H9 (cell line): ENCODE measurements at regions not wholly inside any gene's neighbourhood (a gene's known extent, or its start where the extent isn't known, plus 50 kb on each side); places are given as distances from the start of the nearest gene placed in this dataset.

ENCODE experiments used
- DNase-seq: peaks from one replicate; pipeline ENCODE4 v3.0.0-alpha.2; 2017
- H2AFZ ChIP-seq: one replicate; pipeline ENCODE4 v1.6.1; 2013; ENCODE audit warnings: mild to moderate bottlenecking, low read length, control low read depth, moderate library complexity
- H2AK5ac ChIP-seq: 2 replicates; pipeline ENCODE4 v1.6.1; 2013; ENCODE audit warnings: low read length, control low read depth, mixed read lengths; ENCODE audit not compliant: insufficient read length
- H2BK120ac ChIP-seq: one replicate; pipeline ENCODE4 v1.6.1; 2013; ENCODE audit warnings: low read depth, mild to moderate bottlenecking, low read length, control low read depth, inconsistent platforms; ENCODE audit not compliant: poor library complexity, severe bottlenecking
- H2BK12ac ChIP-seq: 2 replicates; pipeline ENCODE4 v1.6.1; 2013; ENCODE audit warnings: low read length, control low read depth, mixed read lengths, low read depth; ENCODE audit not compliant: insufficient read length
- H2BK15ac ChIP-seq: 2 replicates; pipeline ENCODE4 v1.6.1; 2013; ENCODE audit warnings: low read depth, low read length, control low read depth
- H2BK20ac ChIP-seq: one replicate; pipeline ENCODE4 v1.6.1; 2013; ENCODE audit warnings: low read depth, mild to moderate bottlenecking, low read length, control low read depth, inconsistent platforms; ENCODE audit not compliant: poor library complexity, severe bottlenecking
- H2BK5ac ChIP-seq: 2 replicates; pipeline ENCODE4 v1.6.1; 2013; ENCODE audit warnings: low read length, control low read depth, mixed read lengths; ENCODE audit not compliant: insufficient read length
- H3K14ac ChIP-seq: 2 replicates; pipeline ENCODE4 v1.6.1; 2013; ENCODE audit warnings: low read length, control low read depth; ENCODE audit not compliant: insufficient read depth
- H3K18ac ChIP-seq: 2 replicates; pipeline ENCODE4 v1.6.1; 2013; ENCODE audit warnings: low read depth, mild to moderate bottlenecking, mixed read lengths, low read length, control low read depth; ENCODE audit not compliant: insufficient read length
- H3K23ac ChIP-seq: 2 replicates; pipeline ENCODE4 v1.6.1; 2013; ENCODE audit warnings: low read length, control low read depth, mixed read lengths, low read depth; ENCODE audit not compliant: insufficient read length
- H3K23me2 ChIP-seq: 2 replicates; pipeline ENCODE4 v1.6.1; 2013; ENCODE audit warnings: low read depth, mild to moderate bottlenecking, mixed read lengths, low read length, control low read depth; ENCODE audit not compliant: insufficient read length, poor library complexity, severe bottlenecking
- H3K27ac ChIP-seq: 2 replicates; pipeline ENCODE4 v1.5.1; 2013; ENCODE audit warnings: low read length, control low read depth, mixed read lengths, low read depth; ENCODE audit not compliant: insufficient read length
- H3K27me3 ChIP-seq: 2 replicates; pipeline ENCODE4 v1.6.1; 2013; ENCODE audit warnings: low read length, control low read depth, inconsistent platforms; ENCODE audit not compliant: insufficient read depth
- H3K4ac ChIP-seq: 2 replicates; pipeline ENCODE4 v1.6.1; 2013; ENCODE audit warnings: low read depth, mild to moderate bottlenecking, control low read depth, inconsistent platforms, low read length, moderate library complexity
- H3K4me1 ChIP-seq: 2 replicates; pipeline ENCODE4 v1.6.1; 2013; ENCODE audit warnings: low read length, control low read depth, inconsistent platforms; ENCODE audit not compliant: insufficient read depth
- H3K4me2 ChIP-seq: 2 replicates; pipeline ENCODE4 v1.6.1; 2013; ENCODE audit warnings: low read length, control low read depth, mixed read lengths; ENCODE audit not compliant: insufficient read length, insufficient read depth
- H3K56ac ChIP-seq: 2 replicates; pipeline ENCODE4 v1.6.1; 2013; ENCODE audit warnings: low read depth, mild to moderate bottlenecking, mixed read lengths, low read length, control low read depth; ENCODE audit not compliant: insufficient read length
- H3K79me1 ChIP-seq: 2 replicates; pipeline ENCODE4 v1.6.1; 2013; ENCODE audit warnings: low read depth, mild to moderate bottlenecking, moderate library complexity, low read length, control low read depth, inconsistent platforms; ENCODE audit not compliant: insufficient read depth, poor library complexity, severe bottlenecking
- H3K79me2 ChIP-seq: 2 replicates; pipeline ENCODE4 v1.6.1; 2013; ENCODE audit warnings: low read length, control low read depth, inconsistent platforms; ENCODE audit not compliant: insufficient read depth
- H3K9ac ChIP-seq: 2 replicates; pipeline ENCODE4 v1.6.1; 2013; ENCODE audit warnings: low read length, control low read depth, mixed read lengths; ENCODE audit not compliant: insufficient read length; ENCODE audit errors: extremely low read depth
- H3K9me3 ChIP-seq: one replicate; pipeline ENCODE4 v1.6.1; 2013; ENCODE audit warnings: low read depth, low read length, inconsistent platforms; ENCODE audit not compliant: control insufficient read depth
- H3T11ph ChIP-seq: one replicate; pipeline ENCODE4 v1.6.1; 2013; ENCODE audit warnings: mild to moderate bottlenecking, low read length, control low read depth, inconsistent platforms
- H4K20me1 ChIP-seq: one replicate; pipeline ENCODE4 v1.6.1; 2013; ENCODE audit not compliant: control insufficient read depth, insufficient read length, insufficient read depth
- H4K5ac ChIP-seq: 2 replicates; pipeline ENCODE4 v1.6.1; 2013; ENCODE audit warnings: low read depth, mild to moderate bottlenecking, mixed read lengths, low read length, control low read depth; ENCODE audit not compliant: insufficient read length
- H4K8ac ChIP-seq: replicated peaks from 2 replicates; pipeline ENCODE4 v1.6.1; 2013; ENCODE audit warnings: low read length, control low read depth, mixed read lengths, low read depth; ENCODE audit not compliant: insufficient read length
- H4K91ac ChIP-seq: 2 replicates; pipeline ENCODE4 v1.6.1; 2013; ENCODE audit warnings: low read depth, mild to moderate bottlenecking, moderate library complexity, mixed read lengths, low read length, control low read depth; ENCODE audit not compliant: insufficient read length
- H3K27ac Mint-ChIP-seq, 3 experiments: 2 replicates in 2 of 3; 3 replicates in 1 of 3; pipeline ENCODE4 v1.8.0; 2020 to 2021; ENCODE audit warnings: mixed read lengths in 3 of 3, mild to moderate bottlenecking in 1 of 3, moderate library complexity in 1 of 3
- H3K27me3 Mint-ChIP-seq: 2 replicates; pipeline ENCODE4 v1.8.0; 2021; ENCODE audit warnings: low read depth, mild to moderate bottlenecking, moderate library complexity, mixed read lengths
- H3K36me3 Mint-ChIP-seq, 3 experiments: 2 replicates in 2 of 3; 3 replicates in 1 of 3; pipeline ENCODE4 v1.8.0; 2020 to 2021; ENCODE audit warnings: low read depth in 3 of 3, mixed read lengths in 3 of 3; ENCODE audit not compliant: insufficient read depth in 1 of 3
- H3K4me1 Mint-ChIP-seq, 2 experiments: 2 replicates each; pipeline ENCODE4 v1.8.0; 2020; ENCODE audit warnings: mixed read lengths in 2 of 2
- H3K4me3 Mint-ChIP-seq, 2 experiments: 2 replicates in 1 of 2; 3 replicates in 1 of 2; pipeline ENCODE4 v1.8.0; 2020 to 2021; ENCODE audit warnings: mild to moderate bottlenecking in 2 of 2, mixed read lengths in 2 of 2, moderate library complexity in 1 of 2
- H3K9me3 Mint-ChIP-seq, 2 experiments: 2 replicates in 1 of 2; 3 replicates in 1 of 2; pipeline ENCODE4 v1.8.0; 2020; ENCODE audit warnings: mild to moderate bottlenecking in 2 of 2, mixed read lengths in 2 of 2, moderate library complexity in 1 of 2
- CTCF ChIP-seq: fragments of 200-600 bp; sonication (generic); conservative IDR thresholded peaks from 3 replicates; pipeline ENCODE4 v1.8.0; 2021; ENCODE audit warnings: antibody characterized with exemption, mild to moderate bottlenecking
- WGBS: extraction: QIAGEN DNeasy Blood & Tissue Kit; methylation state at CpG from one replicate; pipeline ENCODE4 v1.1.7; 2013; ENCODE audit warnings: missing lambda C conversion rate, low lambda C conversion rate, mixed read lengths; ENCODE audit not compliant: insufficient read length; ENCODE audit errors: extremely low coverage; 5-methylcytosine and 5-hydroxymethylcytosine counted together

DNA sequence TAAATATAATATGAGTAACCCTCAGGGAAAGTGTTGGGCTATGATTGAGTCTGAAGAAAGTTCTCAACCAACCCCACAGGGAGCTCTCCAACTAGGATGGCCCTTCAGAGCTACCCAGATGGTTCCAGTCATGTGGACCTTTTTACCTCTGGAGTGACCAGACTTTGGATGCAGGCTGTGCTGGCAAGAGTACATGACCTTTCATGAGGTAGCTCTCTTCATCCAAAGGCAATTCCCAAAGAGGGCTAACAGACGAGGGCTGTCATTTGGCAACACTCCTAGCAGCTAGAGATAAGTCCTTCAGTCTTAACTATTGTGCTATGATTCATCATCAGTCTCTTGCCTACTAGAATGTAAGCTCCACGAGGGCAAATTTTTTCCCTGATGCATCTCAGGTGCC lies 75.4 kb downstream of the DUSP6 start:
- Histone ChIP-seq H3K4me1 (peaks cover 4% of the 10 kb centered on the region), H3K14ac (no peak overlapping the region), H3K4me2 (no peak overlapping the region), H2BK5ac (no peak overlapping the region), H4K5ac (no peak overlapping the region), H4K91ac (no peak overlapping the region), H3T11ph (no peak overlapping the region), H2AFZ (no peak overlapping the region), H4K20me1 (no peaks in the 10 kb centered on the region), H2AK5ac (no peak overlapping the region), H3K23me2 (no peaks in the 10 kb centered on the region), H3K9ac (no peak overlapping the region), H3K23ac (no peak overlapping the region), H3K4ac (no peak overlapping the region), H2BK12ac (no peak overlapping the region), H3K56ac (no peak overlapping the region), H3K27ac (no peak overlapping the region), H3K79me1 (no peaks in the 10 kb centered on the region), H3K79me2 (no peaks in the 10 kb centered on the region), H2BK20ac (no peak overlapping the region), H2BK120ac (no peak overlapping the region), H3K27me3 (no peaks in the 10 kb centered on the region), H3K18ac (no peak overlapping the region), H3K9me3 (no peaks in the 10 kb centered on the region), H4K8ac (no peak overlapping the region), H2BK15ac (no peak overlapping the region; the same call in 1 of the 2 replicates)
- no peaks in the 10 kb centered on the region for H3K36me3 Mint-ChIP-seq
- H3K4me3 Mint-ChIP-seq: no peak overlapping the region
- no CpG with 5 or more reads among the region's 2 CpGs for WGBS
- no peak for DNase-seq
- H3K9me3 Mint-ChIP-seq: no peaks in the 10 kb centered on the region
- H3K4me1 Mint-ChIP-seq: peaks cover 7 to 10% of the 10 kb centered on the region in 2 experiments; a peak in 3 of 4 replicates
- H3K27ac Mint-ChIP-seq: no peak overlapping the region
- no peak for TF ChIP-seq CTCF
- no peaks in the 10 kb centered on the region for H3K27me3 Mint-ChIP-seq
